Kidney epithelial cell (primary cell): ENCODE measurements at regions not wholly inside any gene's neighbourhood (a gene's known extent, or its start where the extent isn't known, plus 50 kb on each side); places are given as distances from the start of the nearest gene placed in this dataset.

ENCODE experiments used
- DNase-seq: peaks from one replicate; pipeline ENCODE4 v3.0.0-alpha.2; 2010; ENCODE audit warnings: low read depth
- H3K27me3 ChIP-seq: 2 replicates; pipeline ENCODE4 v1.6.0; 2011; ENCODE audit warnings: low read length; ENCODE audit not compliant: control insufficient read depth, insufficient read depth
- H3K36me3 ChIP-seq: 2 replicates; pipeline ENCODE4 v1.5.1; 2011; ENCODE audit warnings: low read length; ENCODE audit not compliant: control insufficient read depth, insufficient read depth
- H3K4me3 ChIP-seq: 2 replicates; pipeline ENCODE4 v1.5.1; 2011; ENCODE audit warnings: low read depth, mild to moderate bottlenecking, control low read depth, low read length
- TF ChIP-seq, protein P1 (sequence below): IDR thresholded peaks from 2 replicates; pipeline ENCODE4 v1.5.1; 2011; ENCODE audit warnings: mild to moderate bottlenecking, moderate library complexity, low read length, control low read depth, inconsistent platforms; ENCODE audit not compliant: insufficient read depth, poor library complexity, severe bottlenecking

DNA sequence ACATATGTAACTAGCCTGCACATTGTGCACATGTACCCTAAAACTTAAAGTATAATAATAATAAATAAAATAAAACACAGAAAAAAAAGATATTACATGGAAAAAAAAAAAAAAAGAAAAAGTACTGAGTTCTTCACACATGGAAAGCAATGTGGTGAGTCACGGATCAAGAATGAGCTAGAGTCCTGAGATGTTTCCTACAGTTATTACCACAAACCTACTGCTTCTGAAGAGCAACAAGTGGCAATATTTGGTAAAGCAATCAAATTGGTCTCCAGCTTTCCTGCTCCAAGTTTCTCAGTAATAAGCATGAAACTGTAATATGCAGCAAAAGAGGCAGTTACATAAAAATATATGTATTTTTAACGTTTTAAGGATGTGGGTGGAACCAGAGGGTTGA is 223.3 kb upstream of the SALL1 start:
- Histone ChIP-seq H3K4me3 (no peak overlapping the region), H3K27me3 (no peaks in the 10 kb centered on the region), H3K36me3 (no peaks in the 10 kb centered on the region)
- peak; percentile 61 for DNase-seq
- TF ChIP-seq, protein P1, sequence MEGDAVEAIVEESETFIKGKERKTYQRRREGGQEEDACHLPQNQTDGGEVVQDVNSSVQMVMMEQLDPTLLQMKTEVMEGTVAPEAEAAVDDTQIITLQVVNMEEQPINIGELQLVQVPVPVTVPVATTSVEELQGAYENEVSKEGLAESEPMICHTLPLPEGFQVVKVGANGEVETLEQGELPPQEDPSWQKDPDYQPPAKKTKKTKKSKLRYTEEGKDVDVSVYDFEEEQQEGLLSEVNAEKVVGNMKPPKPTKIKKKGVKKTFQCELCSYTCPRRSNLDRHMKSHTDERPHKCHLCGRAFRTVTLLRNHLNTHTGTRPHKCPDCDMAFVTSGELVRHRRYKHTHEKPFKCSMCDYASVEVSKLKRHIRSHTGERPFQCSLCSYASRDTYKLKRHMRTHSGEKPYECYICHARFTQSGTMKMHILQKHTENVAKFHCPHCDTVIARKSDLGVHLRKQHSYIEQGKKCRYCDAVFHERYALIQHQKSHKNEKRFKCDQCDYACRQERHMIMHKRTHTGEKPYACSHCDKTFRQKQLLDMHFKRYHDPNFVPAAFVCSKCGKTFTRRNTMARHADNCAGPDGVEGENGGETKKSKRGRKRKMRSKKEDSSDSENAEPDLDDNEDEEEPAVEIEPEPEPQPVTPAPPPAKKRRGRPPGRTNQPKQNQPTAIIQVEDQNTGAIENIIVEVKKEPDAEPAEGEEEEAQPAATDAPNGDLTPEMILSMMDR, result no peak

DNA sequence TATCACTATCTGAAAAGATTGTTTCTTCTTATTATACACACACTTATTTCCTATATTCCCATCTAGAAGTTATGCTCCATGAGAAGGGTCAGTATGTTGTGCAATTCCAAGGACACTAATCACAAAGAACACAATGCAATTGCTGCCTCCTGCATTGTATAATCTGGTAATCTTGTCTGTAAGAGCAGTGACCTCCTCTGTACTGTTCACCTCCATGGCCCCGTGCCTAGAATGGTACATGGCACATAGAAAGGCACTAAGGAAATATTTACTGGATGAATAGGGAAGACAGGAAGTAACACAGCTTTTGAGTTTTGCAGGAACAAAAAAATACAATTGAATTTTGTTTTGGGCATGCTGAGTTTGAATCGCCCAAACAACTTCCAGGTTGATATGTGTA is 214.6 kb upstream of the SALL1 start:
- no peak for DNase-seq
- H3K4me3 ChIP-seq, result no peak overlapping the region
- H3K27me3 ChIP-seq, result no peaks in the 10 kb centered on the region
- TF ChIP-seq, protein P1, result no peak
- H3K36me3 ChIP-seq, result no peaks in the 10 kb centered on the region

DNA sequence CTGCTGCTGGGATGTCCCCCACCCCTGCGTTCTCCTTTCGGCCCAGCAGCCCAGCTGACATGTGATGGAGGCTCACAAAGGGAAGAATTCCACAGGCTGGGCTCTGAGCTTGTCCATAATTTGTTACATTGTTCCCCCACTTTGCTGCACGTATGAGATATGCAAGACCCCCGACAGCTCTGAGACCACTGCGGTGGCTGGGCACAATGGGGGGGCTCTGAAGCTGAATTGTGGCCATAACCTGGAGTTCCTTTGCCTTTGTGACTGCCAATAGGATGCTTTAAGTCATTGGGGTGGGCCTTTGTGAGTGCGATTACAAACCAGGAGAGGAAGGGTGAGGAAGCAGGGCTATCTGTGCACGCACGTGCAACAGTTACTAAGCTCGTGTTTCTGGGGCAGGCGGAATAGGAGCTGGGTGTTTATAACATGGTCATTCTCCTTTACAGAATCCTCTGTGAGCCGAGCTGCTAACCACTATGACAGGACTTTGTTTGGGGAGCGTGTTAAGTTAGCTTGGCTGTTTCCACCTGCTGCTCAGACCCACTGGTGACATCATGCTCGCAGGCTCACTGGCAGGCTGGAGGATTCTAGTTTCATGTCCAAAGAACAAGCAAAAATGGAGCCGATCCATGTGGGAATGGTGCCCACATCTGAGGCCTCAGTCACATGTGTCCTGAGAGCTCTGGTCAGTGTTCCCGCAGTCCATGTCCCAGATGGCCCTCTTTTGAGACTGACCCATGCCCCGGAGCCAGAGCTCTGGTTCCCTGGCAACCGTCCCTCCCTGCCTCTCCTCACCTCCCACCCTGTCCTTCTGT is 208.3 kb upstream of the SALL1 start:
- no peaks in the 10 kb centered on the region for H3K36me3 ChIP-seq
- DNase-seq, result no peak
- no peaks in the 10 kb centered on the region for H3K27me3 ChIP-seq
- TF ChIP-seq, protein P1, result no peak
- no peak overlapping the region for H3K4me3 ChIP-seq

DNA sequence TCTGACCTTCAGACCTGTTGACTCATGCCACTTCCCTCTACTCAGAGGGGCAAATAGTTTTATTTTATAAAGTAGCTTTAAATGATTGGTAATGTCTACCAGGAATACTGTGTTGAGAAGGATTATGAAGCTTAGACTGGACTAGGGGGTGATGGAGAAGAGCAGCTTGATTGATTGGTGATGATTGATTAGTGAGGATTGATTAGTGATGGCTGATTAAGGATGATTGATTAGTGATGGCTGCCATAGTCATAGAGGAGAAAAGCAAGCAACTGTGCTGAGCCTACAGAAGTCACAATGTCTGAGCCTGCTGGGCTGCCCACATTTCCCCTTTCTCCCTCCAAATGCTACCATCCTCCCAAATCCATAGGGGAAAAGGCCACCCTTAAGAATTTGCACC is 206.8 kb upstream of the SALL1 start:
- no peak overlapping the region for H3K4me3 ChIP-seq
- no peaks in the 10 kb centered on the region for H3K27me3 ChIP-seq
- TF ChIP-seq, protein P1, result no peak
- no peaks in the 10 kb centered on the region for H3K36me3 ChIP-seq
- DNase-seq, result no peak

DNA sequence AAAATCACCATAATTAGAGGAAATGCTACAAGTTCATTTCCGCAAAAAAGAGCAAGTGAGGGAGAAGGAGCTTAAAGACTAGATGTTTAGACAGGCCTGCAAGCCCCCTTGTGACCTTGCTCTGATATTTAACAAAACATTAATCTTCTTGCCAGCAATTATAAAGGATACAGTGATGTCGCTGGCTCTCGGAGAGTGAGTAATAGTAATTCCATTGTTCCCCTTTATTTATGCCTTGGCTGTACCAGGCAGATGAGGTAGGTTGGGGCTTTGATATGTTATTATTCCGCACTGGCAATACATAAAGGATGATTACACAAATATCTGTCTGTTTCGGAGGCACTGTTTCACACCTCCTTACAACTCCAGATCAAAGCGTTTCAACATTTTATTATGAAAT is 204.8 kb upstream of the SALL1 start:
- Histone ChIP-seq H3K27me3 (no peaks in the 10 kb centered on the region), H3K4me3 (no peak overlapping the region), H3K36me3 (no peaks in the 10 kb centered on the region)
- TF ChIP-seq, protein P1, result no peak
- DNase-seq, result no peak

DNA sequence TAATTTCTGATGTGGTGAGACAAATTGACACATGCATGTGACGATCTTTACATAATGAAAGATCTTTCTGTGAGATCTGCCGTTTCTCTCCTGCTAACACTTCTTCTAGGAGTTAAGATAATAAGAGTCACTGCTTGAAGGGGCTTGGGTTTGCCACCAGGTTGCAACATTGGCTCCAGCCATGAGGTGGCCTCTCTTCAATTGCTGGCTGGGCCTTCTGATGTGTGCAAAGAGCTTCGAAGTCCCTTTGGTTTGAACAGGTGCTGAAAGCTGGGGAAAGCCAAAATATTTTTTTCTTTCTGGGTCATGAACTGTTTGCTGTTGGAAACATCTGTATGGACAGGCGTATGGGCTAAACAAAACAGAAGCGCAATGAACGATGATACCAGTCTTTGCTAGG is 204.1 kb upstream of the SALL1 start:
- no peak overlapping the region for H3K4me3 ChIP-seq
- TF ChIP-seq, protein P1, result no peak
- H3K27me3 ChIP-seq, result no peaks in the 10 kb centered on the region
- DNase-seq, result no peak
- H3K36me3 ChIP-seq, result no peaks in the 10 kb centered on the region
